GM21717 (cell line): ENCODE measurements at regions not wholly inside any gene's neighbourhood (a gene's known extent, or its start where the extent isn't known, plus 50 kb on each side); places are given as distances from the start of the nearest gene placed in this dataset.

Source experiments
- ATAC-seq: cut with Tn5 transposase; IDR thresholded peaks from one replicate; pipeline ENCODE4 v1.9.1; 2021; ENCODE audit warnings: mild to moderate bottlenecking, moderate library complexity; ENCODE audit not compliant: unreplicated experiment

DNA sequence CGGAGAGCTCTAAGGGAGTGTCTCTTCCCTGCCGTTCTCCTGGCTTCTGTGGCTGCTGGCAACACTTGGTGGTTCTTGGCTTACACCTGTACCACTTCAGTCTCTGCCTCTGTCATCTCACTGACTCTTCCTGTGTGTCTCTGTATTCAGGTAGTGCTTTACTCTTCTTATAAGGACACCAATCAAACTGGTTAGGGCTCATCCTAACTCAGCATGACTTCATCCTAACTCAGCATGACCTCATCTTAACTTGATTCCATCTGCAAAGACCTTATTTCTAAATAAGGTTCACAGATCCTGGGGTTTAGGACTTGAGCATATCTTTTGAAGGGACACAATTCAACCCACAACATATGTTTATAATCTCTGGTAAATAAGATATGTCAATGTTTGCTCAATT lies 51.6 kb upstream of the DSEL start:
- ATAC-seq = no peak
